22Rv1 (cell line): ENCODE measurements at regions not wholly inside any gene's neighbourhood (a gene's known extent, or its start where the extent isn't known, plus 50 kb on each side); places are given as distances from the start of the nearest gene placed in this dataset.

Experiments
- CTCF ChIP-seq: fragments of 450-650 bp; IDR thresholded peaks from 2 replicates; pipeline ENCODE4 v1.5.1; 2017; ENCODE audit warnings: mild to moderate bottlenecking
- ZFX ChIP-seq: fragments of 450-650 bp; IDR thresholded peaks from 2 replicates; pipeline ENCODE4 v1.6.1; 2017; ENCODE audit warnings: antibody characterized with exemption, borderline replicate concordance

GRCh38 chr2:7363906-7364305, 446.7 kb downstream of the RNF144A start:
- TF ChIP-seq CTCF (peak; percentile 41), ZFX (no peak)
